Iris pigment epithelial cell (primary cell): ENCODE measurements at regions not wholly inside any gene's neighbourhood (a gene's known extent, or its start where the extent isn't known, plus 50 kb on each side); places are given as distances from the start of the nearest gene placed in this dataset.
"Not testable (repeated sequence)": the region's sequence is repeated elsewhere in the genome, so short reads cannot be mapped to it uniquely, and the experiment has no call there.

ENCODE experiments used
- DNase-seq: peaks from one replicate; pipeline ENCODE4 v3.0.0-alpha.2; 2011; ENCODE audit warnings: low read depth

DNA sequence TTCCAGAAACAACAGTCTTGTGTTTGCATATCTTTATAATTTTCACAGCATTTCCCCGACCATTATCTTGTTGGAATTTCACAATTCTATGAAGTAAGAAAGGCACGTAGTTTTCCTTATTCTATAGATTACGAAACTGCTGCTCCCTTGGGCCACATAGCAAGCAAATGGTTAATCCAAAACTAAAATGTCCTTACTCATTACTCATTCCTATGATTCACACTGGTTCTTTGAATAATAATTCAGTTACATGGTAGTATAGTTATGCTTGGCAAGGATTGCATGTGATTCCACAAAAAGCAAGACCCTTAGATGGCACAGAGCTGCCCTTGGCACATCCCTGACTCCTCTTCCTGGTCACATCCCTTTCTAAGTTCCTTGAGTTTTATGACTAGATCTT, 51.2 kb downstream of the OR13H1 start:
- DNase-seq, result no peak

DNA sequence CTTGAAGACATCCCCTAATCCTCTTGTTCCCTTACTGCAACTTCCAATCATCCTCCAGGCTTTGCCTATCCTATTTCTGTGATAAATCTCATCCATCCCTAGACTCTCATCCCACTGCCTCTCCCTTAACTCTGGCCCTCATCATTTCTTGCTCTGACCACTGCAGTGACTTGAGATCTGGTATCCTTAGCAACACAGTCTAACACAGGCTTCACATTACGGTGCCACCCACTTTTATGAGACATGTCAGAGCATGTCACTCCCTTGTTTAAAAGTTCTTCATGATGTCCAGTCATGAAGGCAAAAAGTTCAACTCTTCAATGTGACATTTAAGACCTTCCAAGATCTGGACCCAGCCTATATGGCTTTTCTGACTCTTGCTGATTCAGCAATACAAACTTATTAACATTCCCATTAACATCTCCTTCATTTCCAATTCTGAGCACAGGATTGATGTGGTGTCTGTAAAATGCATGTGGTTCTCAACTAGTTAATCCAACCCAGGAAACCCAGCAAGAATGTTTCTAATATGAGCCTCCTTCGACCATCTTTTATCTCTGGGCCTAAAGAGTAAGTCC, 64.0 kb downstream of the OR13H1 start:
- DNase-seq, result no peak

DNA sequence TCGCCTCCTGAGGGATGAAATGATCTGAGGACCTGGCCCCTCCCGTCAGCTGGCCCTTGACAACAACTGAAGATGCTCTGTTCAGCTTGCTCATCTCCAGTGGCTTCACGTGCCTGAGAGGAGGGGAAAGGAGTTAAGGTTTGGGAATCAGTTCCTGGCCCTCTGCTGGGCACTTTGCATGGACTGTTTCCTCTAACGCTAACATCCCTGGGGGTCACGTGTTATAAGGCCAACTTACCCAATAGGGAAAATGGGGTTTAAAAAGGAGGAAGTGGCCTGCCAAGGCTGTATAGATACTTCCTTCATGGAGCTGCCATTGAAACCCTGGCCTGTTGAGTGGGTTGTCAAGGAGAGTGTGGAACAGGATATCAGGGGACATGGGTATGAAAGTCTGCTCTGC, 65.6 kb downstream of the OR13H1 start:
- DNase-seq, result no peak

DNA sequence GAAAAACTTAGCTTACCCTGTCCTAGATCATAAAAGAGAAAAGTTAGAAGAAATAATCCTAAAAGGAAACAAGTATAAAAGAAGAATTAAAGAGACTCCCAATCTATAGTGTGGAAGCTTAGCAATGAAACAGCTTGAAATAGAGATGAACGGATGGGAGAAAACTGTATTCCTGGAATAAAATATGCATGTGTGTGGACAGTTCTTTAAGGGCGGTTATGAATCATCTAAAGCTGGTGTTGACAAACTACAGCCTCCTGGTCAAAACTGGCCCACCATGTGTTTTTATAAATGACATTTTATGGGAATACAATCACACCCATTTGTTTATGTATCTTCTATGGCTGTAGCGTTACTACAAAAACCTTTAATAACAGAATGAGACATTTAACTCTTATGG, 69.4 kb downstream of the OR13H1 start:
- DNase-seq, result no peak

DNA sequence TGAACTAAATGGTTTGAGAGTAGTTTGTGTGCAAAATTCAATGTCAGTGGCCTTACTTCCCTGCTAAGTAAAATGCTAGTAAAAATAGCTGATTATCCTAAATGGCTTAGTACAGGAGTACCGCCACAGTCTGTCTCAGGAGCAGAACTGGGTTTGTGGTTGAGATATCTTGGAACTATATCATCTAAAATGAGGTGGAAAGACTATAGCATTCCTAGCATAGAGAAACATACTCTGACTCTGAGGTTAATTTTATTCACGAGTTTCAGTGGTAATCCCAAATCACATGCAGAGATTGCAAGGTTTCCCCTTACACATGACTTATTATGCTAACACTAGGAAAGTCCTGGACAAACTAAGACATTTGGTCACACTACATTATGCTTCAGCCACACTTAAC, 70.4 kb downstream of the OR13H1 start:
- no peak for DNase-seq

DNA sequence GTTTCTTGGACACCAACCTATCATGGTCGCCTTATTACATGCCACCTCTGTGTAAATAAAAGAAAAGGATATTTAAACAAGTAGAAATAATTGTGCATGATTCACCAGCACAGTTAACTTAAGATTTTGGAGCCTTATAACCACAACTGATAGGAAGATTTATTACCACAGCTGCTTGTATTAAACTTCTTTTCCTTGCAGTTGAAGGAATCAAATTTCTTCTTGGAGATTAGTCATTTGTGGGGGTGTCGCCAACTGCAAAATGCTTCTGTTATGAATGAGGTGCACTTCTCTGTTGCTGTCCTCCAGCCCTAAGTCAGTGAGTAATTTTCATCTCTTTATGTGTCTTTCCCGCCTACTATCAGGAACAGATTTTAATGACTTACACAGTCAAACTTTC, 73.3 kb downstream of the OR13H1 start:
- peak; percentile 7 for DNase-seq

DNA sequence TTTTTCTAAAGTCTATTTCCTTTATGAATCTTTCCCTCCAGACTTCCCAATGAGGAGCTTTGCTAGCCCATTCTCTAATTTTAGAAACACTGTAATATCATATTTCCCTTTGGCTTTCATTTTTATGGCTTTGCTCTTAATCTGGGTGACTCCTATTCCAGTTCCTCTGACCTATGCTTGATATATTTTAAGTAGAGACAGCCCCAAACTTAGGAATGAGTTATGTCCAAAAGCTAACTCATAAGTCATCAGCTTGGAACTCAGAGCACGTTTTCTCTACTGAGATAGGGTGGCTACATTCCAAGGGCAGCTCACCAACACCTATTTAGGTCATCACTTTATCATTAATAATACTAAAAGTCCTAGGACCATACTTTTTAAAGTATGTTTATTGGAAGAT, 77.8 kb downstream of the OR13H1 start:
- DNase-seq, result no peak

DNA sequence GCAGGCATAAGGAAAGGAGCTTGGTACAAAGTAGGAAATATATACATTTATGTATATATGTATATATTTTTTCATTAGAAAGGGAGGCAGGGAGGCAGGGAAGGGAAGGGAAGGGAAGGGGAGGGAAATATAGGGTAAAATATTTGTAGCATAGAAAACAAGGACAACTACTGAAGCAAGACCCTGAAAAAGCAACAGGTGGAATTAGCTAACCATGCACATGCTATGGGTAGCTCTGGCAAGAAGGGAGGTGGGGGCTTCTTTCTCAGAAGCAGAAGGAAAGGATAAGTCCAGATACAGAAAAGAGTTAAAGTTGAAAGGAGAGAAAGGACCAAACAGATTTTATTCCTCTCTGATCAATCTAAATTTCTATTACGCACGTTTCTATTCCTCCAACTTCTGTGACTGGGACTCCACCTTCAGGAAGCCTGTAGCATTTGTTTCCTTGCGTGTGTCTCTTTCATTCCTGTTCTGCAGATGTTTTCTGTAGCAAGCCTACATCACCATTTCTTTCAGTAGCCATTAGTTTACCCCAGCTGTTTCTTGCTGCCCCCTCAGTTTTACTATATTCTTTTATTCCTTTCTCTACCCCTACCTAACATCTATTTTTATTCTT, 82.9 kb downstream of the OR13H1 start:
- no peak for DNase-seq

DNA sequence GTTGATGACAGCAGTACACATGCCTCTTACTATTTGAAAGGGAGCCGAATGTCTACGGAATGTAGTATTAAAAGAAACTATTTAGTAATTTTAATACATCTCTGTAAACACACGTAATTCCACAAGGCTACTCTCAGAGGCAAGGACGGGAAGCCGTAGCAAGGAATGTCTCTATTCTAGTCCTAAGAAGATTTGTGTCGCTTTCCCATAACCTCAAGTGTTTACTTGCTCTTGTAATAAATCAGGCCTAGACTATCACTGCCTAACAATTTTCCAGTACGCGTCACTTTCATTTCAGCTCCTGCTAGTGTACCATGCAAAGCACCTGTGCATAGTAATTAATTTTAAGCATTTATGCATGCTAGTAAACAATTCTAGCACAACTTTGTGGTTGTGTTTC, 86.7 kb downstream of the OR13H1 start:
- DNase-seq, result no peak

DNA sequence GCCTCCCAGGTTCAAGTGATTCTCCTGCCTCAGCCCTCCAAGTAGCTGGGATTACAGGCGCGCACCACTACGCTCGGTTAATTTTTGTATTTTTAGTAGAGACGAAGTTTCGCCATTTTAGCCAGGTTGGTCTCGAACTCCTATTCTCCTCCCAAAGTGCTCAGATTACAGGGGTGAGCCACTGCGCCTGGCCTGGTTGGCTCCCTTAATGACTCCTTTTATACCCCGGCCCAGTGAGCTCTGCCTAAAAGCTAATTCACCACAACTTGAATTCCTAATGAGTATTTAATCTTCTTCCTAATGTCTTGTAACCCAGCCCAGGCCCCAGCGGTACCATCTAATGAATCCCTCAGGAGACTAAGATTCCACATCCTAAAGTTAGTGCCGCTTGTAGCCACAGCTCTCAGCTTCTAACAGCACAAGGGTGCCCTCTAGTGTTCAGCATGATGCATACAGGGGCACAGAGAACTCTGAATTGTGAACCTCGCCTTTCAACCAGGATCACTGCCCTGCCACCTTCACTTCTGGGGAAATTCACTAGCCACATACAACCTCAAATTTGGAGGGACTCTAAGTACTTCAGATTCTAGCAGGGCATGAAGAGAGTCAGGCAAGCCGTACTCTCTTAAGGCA, 89.5 kb downstream of the OR13H1 start:
- peak; percentile 55 for DNase-seq

DNA sequence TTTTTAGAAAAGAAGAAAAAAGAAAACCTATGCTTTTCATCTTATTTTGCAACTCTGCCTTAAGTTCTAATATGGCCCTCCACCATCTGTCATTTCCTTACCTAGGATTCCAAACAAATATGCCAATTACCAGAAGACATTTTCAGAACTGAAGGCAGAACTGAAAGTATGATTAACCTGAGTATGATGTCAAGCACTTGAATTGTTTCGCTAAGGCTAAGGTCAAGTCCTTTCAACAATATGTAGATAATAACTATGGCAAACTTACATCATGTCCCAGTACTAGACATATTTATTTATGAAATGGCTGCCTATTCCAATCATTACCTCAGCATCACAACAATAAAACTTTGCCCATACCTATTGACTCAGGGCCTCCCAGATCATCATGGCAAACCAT, 91.0 kb downstream of the OR13H1 start:
- DNase-seq, result no peak

DNA sequence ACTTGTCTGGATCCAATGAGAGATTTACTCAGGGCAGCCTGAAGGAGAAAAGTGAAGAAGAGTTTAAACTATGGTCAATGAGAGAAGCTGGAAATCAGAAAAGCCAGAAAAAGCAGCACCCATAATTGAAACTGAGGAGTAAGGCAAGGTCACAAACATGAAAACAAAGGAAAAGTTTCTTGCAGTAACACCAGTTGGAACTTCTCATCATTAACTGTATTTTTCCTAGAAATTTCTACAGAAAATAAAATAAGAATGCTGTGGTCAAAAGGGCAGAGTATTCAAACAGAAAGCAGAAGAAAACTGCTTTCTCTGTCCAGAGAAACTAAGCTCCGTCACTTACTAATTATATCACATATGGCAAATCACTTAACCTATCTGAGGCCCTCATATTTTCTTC, 102.2 kb downstream of the OR13H1 start:
- no peak for DNase-seq

DNA sequence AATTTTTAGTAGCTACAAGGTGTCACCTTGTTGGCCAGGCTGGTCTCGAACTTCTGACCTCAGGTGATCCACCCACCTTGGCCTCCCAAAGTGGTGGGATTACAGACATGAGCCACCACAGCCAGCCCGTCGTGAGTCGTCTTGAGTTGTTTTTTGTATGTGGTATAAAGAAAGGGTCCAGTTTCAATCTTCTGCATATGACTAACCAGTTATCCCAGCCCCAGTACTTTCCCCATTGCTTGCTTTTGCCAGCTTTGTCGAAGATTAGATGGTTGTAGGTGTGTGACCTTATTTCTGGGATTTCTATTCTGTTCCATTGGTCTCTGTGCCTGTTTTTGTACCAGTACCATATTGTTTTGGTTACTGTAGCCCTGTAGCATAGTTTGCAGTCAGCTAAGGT, 105.9 kb downstream of the OR13H1 start:
- DNase-seq, result no peak

DNA sequence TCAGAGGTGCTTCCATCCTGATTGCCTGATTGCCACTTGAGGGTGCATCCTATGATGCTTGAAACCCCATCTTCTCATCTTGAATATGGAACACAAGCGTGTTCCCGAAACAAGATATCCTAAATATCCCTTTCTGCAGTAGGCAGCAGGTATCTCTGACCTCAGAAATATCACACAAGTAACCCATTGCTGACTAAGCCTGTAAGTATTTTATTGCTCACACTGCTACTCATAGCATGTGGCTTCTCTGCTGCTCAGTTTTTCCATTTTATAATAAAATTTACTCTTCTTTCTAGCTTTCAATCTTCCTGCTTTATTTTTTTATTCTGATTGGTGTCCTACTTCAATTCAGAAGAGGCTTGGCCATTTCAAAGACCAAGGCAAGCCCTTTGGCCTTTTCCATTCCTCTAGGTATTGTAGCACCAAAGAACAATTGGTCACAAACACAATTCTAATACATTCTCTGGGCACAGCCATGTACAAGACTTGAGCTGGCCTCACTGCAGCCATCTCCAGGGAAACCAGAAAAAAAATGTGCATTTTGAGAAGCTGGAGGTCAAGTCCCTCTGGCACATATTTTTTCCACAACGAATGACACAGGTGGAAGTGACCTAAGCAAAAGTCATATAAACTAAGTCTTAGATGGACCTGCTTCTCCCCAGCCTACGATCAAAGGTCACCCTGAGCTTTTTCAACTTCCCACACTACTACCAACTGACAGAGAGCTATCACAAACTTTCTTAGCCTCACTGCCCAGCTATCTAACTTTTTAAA, 107.0 kb downstream of the OR13H1 start:
- peak; percentile 4 for DNase-seq

DNA sequence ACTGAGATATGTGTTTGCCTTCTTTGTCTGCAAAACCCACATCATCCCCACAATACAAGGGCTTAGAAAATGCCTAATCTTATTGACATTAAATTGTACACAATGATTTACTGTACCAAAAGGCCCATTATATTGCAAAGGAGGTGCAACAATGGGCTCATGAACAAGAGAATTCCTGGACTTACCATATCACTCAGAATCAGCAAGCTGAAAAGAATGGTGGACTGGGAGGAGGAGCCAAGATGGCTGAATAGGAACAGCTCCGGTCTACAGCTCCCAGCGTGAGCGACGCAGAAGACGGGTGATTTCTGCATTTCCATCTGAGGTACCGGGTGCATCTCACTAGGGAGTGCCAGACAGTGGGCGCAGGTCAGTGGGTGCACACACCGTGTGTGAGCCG, 119.9 kb downstream of the OR13H1 start:
- DNase-seq, result not testable (repeated sequence)

DNA sequence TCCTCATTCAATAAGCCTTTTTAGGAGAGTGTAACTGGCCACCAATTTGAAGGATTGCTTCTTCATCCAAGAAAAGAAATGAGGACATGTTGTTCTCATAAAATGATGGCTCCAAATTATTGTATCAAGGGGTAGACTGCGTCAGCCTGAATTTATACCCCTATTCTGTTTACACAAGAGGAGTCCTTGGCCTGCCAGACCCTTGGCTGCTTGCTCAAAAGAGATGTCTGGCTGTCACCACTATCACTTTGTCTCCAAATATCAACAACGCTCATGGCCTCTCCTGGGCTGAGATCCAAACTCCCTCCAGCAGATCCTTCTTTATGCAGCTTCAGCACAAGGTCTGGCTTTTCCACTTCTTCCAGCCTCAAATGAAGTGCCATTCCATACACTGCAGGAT, 127.9 kb downstream of the OR13H1 start:
- DNase-seq, result no peak

DNA sequence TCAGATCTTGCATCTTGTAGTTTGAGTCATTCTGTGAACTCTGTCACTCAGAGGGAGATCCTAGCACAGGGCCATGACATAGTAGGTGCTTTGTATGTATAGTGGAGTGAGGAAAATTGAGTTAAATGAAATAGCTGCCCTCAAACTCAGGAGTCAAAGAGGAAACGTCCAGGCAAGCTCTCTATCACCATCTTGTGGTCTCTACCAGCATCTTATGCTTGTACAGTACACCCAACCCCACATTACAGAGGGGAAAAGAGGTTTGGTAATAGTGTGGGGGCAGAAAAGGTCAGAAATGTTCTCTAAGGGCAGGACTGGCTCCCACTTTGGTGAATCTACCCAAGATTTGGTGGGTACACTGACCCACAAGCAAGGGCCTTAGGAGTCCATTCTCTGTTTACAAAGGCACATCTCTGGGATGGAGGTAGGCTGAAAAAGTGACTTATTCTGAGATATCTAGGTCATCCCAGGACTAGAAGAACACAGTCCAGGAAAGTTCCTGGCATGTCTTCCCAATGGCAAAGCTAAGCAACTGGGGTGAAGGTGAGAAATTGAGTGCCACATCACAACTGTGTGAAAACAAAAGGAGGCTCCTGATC, 131.8 kb downstream of the OR13H1 start:
- peak; percentile 20 for DNase-seq

DNA sequence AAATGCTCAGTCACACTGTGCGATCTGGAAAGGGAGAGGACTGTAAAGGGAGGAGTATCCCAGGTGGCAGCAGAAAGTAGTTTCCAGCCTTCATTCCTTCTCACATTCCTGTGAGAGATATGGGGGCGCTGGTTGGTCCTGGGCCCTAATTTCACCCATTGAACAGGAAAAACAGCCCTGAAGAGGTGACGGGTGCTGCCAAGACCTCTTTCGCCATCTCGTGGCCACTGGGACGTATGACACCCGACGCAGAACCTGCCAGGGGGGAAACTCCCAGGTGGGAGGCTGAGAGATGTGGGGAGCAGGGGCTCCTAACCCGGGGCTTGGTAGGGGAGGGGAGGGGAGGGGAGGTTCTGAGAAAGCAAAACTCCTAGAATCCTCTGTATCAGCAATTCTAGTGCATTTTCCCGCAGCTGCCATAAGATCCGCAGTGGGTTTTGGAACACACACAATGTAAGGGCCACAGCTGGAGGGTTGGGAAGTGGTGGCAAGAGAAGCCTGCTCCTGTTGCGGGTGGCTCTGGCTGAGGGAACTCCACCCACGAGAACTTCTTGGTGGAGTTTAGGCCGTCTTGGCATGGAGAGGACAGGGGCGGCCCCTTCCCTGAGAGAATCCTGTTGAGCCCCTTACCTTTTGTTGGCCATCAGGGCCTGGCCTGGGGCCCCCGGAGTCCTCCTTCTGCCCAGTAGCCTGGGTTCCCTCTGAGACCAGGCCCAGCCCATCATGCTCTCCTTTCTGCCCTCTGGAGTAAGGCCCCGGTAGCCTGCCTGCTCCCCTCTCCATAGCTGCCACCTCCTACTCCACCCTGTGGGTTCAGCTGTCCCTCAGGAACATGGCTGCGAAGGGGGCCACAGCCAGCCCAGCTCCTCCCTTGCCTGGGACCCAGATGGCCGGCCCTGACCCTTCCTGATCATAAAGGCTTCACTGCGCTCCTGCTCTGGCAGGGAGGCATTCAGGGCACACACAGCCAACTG, 134.1 kb downstream of the OR13H1 start:
- peak; percentile 19 for DNase-seq

DNA sequence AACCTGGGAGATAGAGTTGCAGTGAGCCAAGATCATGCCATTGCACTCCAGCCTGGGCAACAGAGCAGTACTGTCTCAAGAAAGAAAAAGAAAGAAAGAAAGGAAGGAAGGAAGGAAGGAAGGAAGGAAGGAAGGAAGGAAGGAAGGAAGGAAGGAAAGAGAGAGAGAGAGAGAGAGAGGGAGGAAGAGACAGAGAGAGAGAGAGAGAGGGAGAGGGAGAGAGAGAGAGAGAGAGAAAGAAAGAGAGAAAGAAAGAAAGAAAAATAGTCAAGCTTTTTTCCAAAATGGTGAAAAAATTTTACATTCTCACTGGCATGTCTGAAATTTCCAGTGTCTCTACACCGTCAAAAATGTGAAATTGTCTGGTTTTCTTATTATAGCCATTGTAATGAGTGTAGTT, 138.9 kb downstream of the OR13H1 start:
- DNase-seq, result not testable (repeated sequence)

DNA sequence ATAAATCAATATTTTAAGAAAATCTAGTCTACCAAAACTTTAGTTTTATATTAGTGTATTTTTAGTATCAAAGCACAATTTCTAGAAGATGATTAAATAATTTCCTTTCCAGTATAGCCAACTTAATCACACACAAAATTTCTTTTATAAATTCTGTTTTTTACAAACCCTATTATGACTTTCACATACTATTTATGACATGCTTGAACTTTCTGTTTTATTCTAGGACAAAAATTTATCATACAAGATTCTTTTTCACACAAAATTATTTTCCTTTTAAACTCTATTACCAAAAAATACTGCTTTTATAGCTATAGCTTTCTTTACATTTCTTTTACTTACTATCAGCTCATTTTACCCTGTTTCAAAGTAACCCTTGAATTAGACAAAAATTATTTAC, 149.5 kb downstream of the OR13H1 start:
- DNase-seq, result no peak

DNA sequence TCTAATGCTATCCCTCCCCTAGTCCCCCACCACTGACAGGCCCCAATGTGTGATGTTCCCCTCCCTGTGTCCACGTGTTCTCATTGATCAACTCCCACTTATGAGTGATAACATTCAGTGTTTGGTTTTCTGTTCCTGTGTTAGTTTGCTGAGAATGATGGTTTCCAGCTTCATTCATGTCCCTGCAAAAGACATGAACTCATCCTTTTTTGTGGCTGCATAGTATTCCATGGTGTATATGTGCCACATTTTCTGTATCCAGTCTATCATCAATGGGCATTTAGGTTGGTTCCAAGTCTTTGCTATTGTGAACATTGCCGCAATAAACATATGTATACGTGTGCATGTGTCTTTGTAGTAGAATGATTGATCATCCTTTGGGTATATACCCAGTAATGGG, 153.1 kb downstream of the OR13H1 start:
- not testable (repeated sequence) for DNase-seq

DNA sequence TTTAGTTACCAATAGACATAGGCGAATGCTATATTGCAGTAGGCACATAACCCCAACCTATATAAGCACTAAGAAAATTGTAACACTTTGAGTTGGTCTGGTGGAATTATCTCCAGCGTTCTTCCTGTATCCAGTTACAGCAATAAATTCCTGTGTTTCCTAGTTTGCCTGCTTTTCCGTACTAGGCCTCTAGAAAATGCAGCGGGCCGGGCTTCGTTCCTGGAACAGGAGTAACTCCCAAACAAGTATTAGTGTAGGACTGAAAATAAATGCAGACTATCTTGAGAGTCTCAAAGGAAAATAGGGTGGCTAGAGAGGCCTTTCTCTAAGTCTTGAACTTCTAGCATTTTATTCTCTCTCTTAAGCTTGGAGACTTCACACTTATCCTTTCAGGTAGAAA, 159.8 kb downstream of the OR13H1 start:
- no peak for DNase-seq
